ENCODE measurements at regions not wholly inside any gene's neighbourhood (a gene's known extent, or its start where the extent isn't known, plus 50 kb on each side); places are given as distances from the start of the nearest gene placed in this dataset.

GRCh38 chr18:78105611-78106010, 856.0 kb downstream of the GALR1 start:
- no peak overlapping the region for H3K4me2 ChIP-seq (ENCODE audit: control insufficient read depth, extremely low read depth, insufficient read depth, low read depth, low read length)
- no peak overlapping the region for H3K4me3 ChIP-seq (ENCODE audit: control insufficient read depth in 2 of 3, extremely low read depth in 1 of 3, insufficient read depth in 2 of 3, low read depth in 1 of 3, low read length in 3 of 3)
- H3K4me1 ChIP-seq (ENCODE audit: control insufficient read depth, extremely low read depth, insufficient read depth, low read length): no peaks in the 10 kb centered on the region
- H3K9ac ChIP-seq (ENCODE audit: control insufficient read depth, extremely low read depth, insufficient read depth, low read length): no peak overlapping the region
- dilution Hi-C loops (cut with MboI; ENCODE audit: extremely low pct_ligation_motif_present, low sequenced_read_pairs): no loop called here
- no peak overlapping the region for H3K27ac ChIP-seq (ENCODE audit: control insufficient read depth, insufficient read depth, low read length)
- no peaks in the 10 kb centered on the region for H4K20me1 ChIP-seq (ENCODE audit: control insufficient read depth, extremely low read depth, insufficient read depth, low read length)
- H3K27me3 ChIP-seq (ENCODE audit: control insufficient read depth, extremely low read depth, insufficient read depth, low read length): no peaks in the 10 kb centered on the region
- H2AFZ ChIP-seq (ENCODE audit: control insufficient read depth, low read length): no peak overlapping the region
- H3K36me3 ChIP-seq (ENCODE audit: control insufficient read depth in 2 of 2, extremely low read depth in 1 of 2, insufficient read depth in 2 of 2, low read length in 2 of 2): no peaks in the 10 kb centered on the region
- H3K9me1 ChIP-seq (ENCODE audit: control insufficient read depth, extremely low read depth, insufficient read depth, low read length): no peaks in the 10 kb centered on the region
- no peak for FAIRE-seq
- H3K9me3 ChIP-seq (ENCODE audit: control insufficient read depth, low read depth, low read length): peaks cover 14% of the 10 kb centered on the region
- H3K79me2 ChIP-seq (ENCODE audit: control insufficient read depth, insufficient read depth, low read length): no peaks in the 10 kb centered on the region
- no peak for DNase-seq (ENCODE audit: low read depth, low spot score)
- no peak for TF ChIP-seq CTCF (optimal IDR thresholded peaks at IDR 0.05 in 1 of 3, IDR thresholded peaks at IDR 0.05 in 1 of 3, conservative IDR thresholded peaks at IDR 0.05 in 1 of 3; ENCODE audit: extremely low read depth in 1 of 3, insufficient read depth in 2 of 3, low read length in 3 of 3)

- dilution Hi-C loops (cut with MboI; ENCODE audit: extremely low pct_ligation_motif_present, low sequenced_read_pairs): no loop called here
- H3K79me2 ChIP-seq (ENCODE audit: control insufficient read depth, insufficient read depth, low read length): no peaks in the 10 kb centered on the region
- no peak for FAIRE-seq
These were observed 857.3 kb downstream of the GALR1 start for GRCh38 chr18:78106946-78107345.

More at GRCh38 chr18:78106946-78107345, 857.3 kb downstream of the GALR1 start:
- Histone ChIP-seq H3K4me3 (ENCODE audit: control insufficient read depth in 2 of 3, extremely low read depth in 1 of 3, insufficient read depth in 2 of 3, low read depth in 1 of 3, low read length in 3 of 3) (no peak overlapping the region), H3K27me3 (ENCODE audit: control insufficient read depth, extremely low read depth, insufficient read depth, low read length) (no peaks in the 10 kb centered on the region), H3K4me1 (ENCODE audit: control insufficient read depth, extremely low read depth, insufficient read depth, low read length) (no peaks in the 10 kb centered on the region), H3K9ac (ENCODE audit: control insufficient read depth, extremely low read depth, insufficient read depth, low read length) (no peak overlapping the region), H3K9me1 (ENCODE audit: control insufficient read depth, extremely low read depth, insufficient read depth, low read length) (no peaks in the 10 kb centered on the region), H3K36me3 (ENCODE audit: control insufficient read depth in 2 of 2, extremely low read depth in 1 of 2, insufficient read depth in 2 of 2, low read length in 2 of 2) (no peaks in the 10 kb centered on the region), H3K4me2 (ENCODE audit: control insufficient read depth, extremely low read depth, insufficient read depth, low read depth, low read length) (no peak overlapping the region), H3K27ac (ENCODE audit: control insufficient read depth, insufficient read depth, low read length) (no peak overlapping the region), H4K20me1 (ENCODE audit: control insufficient read depth, extremely low read depth, insufficient read depth, low read length) (no peaks in the 10 kb centered on the region), H3K9me3 (ENCODE audit: control insufficient read depth, low read depth, low read length) (peaks cover 12% of the 10 kb centered on the region), H2AFZ (ENCODE audit: control insufficient read depth, low read length) (no peak overlapping the region)
- no peak for DNase-seq (ENCODE audit: low read depth, low spot score)
- TF ChIP-seq CTCF (optimal IDR thresholded peaks at IDR 0.05 in 1 of 3, IDR thresholded peaks at IDR 0.05 in 1 of 3, conservative IDR thresholded peaks at IDR 0.05 in 1 of 3; ENCODE audit: extremely low read depth in 1 of 3, insufficient read depth in 2 of 3, low read length in 3 of 3): no peak
- no peak for TF ChIP-seq EZH2 (IDR thresholded peaks at IDR 0.05; ENCODE audit: low read length)

Data from keratinocyte (primary cell).